ENCODE measurements at regions not wholly inside any gene's neighbourhood (a gene's known extent, or its start where the extent isn't known, plus 50 kb on each side); places are given as distances from the start of the nearest gene placed in this dataset.

DNA sequence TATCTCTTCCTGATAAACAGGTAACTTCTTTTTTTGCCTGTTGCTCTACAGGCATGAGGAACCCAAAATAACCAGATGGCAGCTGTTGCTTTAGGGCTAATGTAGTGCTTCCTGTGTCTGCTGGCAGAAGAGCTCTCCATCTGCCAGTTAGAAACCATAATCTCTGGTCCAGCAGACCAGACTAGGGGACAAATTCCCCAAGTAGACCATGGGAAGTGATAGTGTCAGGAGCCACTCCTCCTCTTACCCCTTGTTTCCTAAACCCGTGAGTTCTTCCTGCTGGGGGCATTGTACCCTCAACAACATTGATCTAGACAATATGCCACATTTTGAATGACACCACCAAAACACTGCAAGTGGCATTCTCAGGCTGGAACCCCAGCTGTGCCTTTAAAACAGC lies 135.9 kb downstream of the DLEU7 start:
- TF ChIP-seq, protein P1, sequence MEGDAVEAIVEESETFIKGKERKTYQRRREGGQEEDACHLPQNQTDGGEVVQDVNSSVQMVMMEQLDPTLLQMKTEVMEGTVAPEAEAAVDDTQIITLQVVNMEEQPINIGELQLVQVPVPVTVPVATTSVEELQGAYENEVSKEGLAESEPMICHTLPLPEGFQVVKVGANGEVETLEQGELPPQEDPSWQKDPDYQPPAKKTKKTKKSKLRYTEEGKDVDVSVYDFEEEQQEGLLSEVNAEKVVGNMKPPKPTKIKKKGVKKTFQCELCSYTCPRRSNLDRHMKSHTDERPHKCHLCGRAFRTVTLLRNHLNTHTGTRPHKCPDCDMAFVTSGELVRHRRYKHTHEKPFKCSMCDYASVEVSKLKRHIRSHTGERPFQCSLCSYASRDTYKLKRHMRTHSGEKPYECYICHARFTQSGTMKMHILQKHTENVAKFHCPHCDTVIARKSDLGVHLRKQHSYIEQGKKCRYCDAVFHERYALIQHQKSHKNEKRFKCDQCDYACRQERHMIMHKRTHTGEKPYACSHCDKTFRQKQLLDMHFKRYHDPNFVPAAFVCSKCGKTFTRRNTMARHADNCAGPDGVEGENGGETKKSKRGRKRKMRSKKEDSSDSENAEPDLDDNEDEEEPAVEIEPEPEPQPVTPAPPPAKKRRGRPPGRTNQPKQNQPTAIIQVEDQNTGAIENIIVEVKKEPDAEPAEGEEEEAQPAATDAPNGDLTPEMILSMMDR (IDR thresholded peaks at IDR 0.05; ENCODE audit: low read depth, low read length) = no peak
- DNase-seq (ENCODE audit: low read depth in 2 of 2) = no peak
- no peak overlapping the region for H3K4me3 ChIP-seq (replicated peaks in 1 of 2; ENCODE audit: low read depth in 2 of 2, low read length in 2 of 2)

DNA sequence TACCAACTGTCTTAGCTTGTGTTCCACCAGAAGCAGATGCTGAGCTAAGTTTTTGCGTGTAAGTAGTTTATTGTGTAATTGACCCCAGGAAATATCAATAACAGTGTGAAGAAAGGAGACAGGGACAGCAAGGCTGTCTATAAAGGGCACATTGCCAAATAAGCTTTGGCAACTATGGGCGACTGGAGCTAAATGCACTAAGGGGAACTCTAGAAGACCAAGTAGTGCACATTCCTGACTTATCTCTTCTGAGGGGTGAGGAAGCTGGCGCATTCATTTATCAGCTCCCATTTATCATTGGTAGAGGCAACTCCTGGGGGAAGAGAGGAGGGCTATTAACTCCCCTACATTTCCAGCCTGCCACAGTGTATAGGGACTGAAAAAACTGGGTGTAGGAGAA lies 135.0 kb downstream of the DLEU7 start:
- DNase-seq (ENCODE audit: low read depth in 2 of 2) = peak in 1 of 2 donors; percentile 50
- TF ChIP-seq, protein P1 (IDR thresholded peaks at IDR 0.05; ENCODE audit: low read depth, low read length) = no peak

DNA sequence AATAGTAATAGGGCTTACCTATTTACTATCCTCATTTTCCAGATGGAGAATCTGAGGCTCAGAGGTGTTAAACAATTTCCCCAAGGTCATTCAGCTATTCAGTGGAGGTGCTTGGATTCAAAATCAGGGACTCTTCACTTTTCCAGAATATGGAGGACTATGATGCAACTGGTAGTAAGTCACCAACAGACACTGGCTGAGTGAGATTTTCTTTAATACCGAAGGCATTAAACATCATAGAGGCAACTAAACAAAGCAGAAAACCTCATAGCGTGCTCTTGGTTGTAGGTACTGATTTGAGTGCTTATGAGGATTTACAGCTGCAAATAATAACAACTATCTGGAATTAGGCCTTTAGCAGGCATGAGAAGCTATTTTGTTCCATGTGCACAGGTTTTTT lies 134.4 kb downstream of the DLEU7 start:
- no peak for DNase-seq (ENCODE audit: low read depth in 2 of 2)
- H3K4me3 ChIP-seq (replicated peaks in 1 of 2; ENCODE audit: low read depth in 2 of 2, low read length in 2 of 2) = no peak overlapping the region
- TF ChIP-seq, protein P1 (IDR thresholded peaks at IDR 0.05; ENCODE audit: low read depth, low read length) = no peak

More for the DNA sequence above, 135.0 kb downstream of the DLEU7 start:
- no peak overlapping the region for H3K4me3 ChIP-seq (replicated peaks in 1 of 2; ENCODE audit: low read depth in 2 of 2, low read length in 2 of 2)

DNA sequence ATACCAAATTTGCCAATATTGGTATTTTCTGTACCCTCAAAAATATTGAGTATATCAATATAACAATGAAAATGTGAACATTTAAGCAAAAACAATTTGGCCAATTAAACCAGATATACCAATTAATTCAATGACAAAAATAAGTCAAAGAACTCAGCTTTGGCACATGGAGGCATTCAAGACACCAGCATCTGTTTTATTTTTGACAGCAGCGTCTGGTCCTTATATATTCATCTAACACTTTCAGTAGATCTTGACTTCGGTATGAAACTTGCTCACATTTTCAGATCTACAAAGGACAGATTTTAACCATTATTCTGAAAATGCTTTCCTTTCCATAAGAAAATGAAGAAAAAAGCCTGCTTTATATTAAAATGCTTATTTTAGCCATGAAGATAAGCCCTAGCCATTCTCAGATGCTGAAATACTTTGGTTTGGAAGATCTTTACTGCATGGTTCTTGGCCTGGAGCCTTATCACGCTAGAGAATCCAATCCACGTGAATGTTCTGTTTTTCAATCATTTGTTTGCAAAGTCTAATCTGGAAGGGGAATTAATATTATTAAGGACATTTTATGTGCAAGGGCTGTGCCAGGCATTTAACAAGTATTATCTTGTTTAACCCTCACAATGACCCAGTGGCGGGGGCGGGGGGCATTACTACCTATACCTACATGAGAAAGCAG lies 132.2 kb downstream of the DLEU7 start:
- TF ChIP-seq, protein P1 (IDR thresholded peaks at IDR 0.05; ENCODE audit: low read depth, low read length) = no peak

DNA sequence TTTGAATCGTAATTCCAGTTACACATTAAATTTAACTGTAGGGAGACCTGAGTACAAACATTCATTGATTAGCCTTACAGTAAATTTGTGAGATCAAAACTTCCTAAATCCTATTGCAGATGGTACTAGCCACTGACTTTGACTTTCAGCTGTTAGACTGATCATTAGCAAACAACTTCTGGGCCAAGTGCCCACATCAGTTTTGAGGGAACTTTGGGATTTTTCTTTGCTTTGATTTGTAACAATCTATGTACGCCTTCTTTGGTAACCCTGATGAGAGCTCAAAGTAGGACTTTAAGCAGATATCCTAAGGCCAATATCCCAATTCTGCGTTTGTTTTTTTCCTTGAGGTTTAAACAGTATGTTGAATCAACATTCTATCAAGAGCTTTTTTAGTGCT lies 131.5 kb downstream of the DLEU7 start:
- DNase-seq (ENCODE audit: low read depth in 2 of 2) = no peak
- TF ChIP-seq, protein P1 (IDR thresholded peaks at IDR 0.05; ENCODE audit: low read depth, low read length) = no peak
- no peak overlapping the region for H3K4me3 ChIP-seq (replicated peaks in 1 of 2; ENCODE audit: low read depth in 2 of 2, low read length in 2 of 2)

More for the DNA sequence above, 132.2 kb downstream of the DLEU7 start:
- no peak for DNase-seq (ENCODE audit: low read depth in 2 of 2)
- H3K4me3 ChIP-seq (replicated peaks in 1 of 2; ENCODE audit: low read depth in 2 of 2, low read length in 2 of 2) = no peak overlapping the region

DNA sequence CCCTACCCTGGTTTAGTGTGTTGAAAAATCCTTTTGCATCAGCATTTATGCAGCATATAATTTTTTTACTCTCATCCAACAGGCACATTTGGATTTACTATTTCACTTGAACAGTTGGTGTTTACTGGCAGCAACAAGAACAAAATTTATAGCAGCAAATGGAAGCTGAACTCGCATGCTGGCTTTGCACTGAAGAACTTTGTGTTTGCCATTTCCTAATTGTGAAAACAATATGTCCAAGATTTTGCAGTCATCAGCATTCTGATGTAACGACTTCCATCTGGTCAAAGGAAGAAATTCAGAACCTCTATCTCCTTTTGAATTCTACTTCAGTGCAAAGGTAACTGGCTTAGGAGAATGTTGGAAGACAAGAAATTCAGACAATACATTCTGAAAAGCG lies 131.0 kb downstream of the DLEU7 start:
- no peak for DNase-seq (ENCODE audit: low read depth in 2 of 2)
- H3K4me3 ChIP-seq (replicated peaks in 1 of 2; ENCODE audit: low read depth in 2 of 2, low read length in 2 of 2) = no peak overlapping the region
- TF ChIP-seq, protein P1 (IDR thresholded peaks at IDR 0.05; ENCODE audit: low read depth, low read length) = no peak

DNA sequence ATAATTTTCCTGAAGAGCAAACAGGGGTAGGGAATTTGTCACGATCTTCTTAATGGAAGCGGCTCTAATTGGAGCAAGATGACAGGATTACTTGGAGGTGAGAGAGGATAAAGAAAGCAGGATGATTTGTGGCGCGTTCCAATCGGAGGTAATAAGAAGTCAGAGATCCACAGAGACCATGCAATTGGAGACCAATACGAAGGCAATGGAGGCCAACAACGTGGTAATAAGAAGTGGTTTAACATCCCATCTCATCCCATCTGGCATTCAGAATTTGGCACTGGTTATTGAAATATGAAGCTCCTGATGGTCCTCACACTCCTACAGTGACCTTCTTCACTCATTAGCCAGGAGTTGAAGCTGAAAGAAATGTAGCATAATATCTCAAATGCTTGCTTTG lies 130.6 kb downstream of the DLEU7 start:
- no peak overlapping the region for H3K4me3 ChIP-seq (replicated peaks in 1 of 2; ENCODE audit: low read depth in 2 of 2, low read length in 2 of 2)
- TF ChIP-seq, protein P1 (IDR thresholded peaks at IDR 0.05; ENCODE audit: low read depth, low read length) = no peak
- DNase-seq (ENCODE audit: low read depth in 2 of 2) = no peak
